ENCODE measurements at regions not wholly inside any gene's neighbourhood (a gene's known extent, or its start where the extent isn't known, plus 50 kb on each side); places are given as distances from the start of the nearest gene placed in this dataset.

DNA sequence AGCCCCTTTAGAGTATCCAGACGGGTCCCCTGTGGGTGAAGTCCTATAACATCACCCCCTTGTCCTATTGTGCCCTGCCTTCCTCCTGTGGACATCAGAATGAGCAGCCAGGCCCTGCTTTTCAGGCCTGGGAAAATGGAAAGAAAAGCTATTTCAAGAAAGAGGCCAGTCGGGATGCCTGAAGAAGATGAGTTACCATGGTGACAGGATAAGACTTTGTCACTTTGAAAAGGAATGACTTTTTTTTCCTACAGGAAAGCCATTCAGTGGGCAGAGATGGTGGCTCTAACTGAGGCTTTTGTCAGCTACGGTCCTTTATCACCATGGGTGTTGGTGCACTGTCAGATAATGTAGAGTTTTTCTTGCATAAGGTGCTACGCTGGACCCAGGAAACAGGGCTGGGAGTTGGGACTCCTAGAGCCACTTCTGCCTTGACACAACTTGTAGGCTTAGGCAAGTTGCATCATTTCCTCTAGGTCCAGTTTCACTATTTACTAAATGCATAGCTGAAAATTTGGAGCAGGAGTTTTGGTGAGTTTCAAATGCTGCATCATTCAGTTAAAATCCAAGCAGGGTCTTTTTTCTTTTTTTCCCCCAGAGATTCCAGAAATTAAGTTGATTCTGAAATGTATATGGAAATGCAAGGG is 179.0 kb upstream of the ADRA1D start:
- no peak for DNase-seq

- no peak for DNase-seq
Measured at GRCh38 chr20:4418141-4418540, 169.1 kb upstream of the ADRA1D start.

GRCh38 chr20:4415281-4415680 is 166.2 kb upstream of the ADRA1D start:
- no peak for DNase-seq

DNA sequence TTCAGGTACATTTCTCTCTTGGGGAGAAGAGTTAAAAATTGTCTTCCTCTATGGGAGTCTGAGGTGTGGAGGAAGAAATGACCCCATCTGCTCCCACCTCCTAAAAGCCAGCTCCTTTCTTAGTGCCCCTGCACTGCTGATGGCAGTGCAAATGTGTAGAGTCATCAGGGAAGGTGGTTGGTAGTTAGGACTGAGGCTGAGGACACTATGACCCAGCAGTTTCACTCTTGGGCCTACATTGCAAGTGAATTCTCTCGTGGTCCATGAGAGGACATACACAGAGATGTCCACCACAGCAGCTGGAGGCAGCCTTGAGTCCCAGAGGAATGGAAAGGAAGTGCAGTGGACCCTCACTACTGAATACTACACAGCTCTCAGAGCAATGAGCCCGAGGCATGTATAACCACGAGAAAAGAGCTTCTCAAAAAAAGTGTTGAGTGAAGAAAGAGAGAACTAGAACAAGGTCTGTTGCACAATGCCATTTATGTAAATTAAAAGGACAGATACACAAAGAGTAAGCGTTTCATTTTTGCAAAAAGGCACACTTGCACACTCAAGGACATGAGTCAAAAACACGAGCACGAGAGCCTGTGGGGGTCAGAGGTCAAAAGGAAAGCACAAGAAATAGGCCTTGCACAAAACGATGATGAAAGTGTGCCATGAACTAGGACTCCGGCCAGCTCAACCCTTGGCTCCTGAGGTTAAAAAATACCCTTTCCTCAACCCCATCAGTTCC is 164.4 kb upstream of the ADRA1D start:
- DNase-seq = no peak

DNA sequence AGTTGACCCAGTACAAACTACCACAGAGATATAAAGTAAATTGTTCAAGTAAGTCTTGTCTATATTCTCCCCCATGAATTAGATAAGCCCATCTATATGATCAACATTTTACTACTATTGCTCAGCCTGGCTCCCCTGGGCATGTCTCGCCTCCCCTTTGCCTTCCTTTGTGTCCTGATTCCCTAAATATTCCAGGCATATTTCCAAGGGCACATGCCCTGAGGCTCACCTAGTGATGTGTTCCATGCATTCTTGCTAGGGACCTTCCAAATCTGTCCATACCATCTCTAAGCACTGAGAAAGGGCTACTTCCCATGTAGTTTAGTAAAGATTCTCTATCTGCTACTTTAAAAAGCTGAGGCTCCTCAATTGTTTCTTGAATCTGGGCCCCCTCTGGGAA is 163.1 kb upstream of the ADRA1D start:
- no peak for DNase-seq

GRCh38 chr20:4411744-4412143 is 162.7 kb upstream of the ADRA1D start:
- DNase-seq = no peak

- DNase-seq = no peak
Measured at GRCh38 chr20:4406627-4407026, 157.5 kb upstream of the ADRA1D start.

DNA sequence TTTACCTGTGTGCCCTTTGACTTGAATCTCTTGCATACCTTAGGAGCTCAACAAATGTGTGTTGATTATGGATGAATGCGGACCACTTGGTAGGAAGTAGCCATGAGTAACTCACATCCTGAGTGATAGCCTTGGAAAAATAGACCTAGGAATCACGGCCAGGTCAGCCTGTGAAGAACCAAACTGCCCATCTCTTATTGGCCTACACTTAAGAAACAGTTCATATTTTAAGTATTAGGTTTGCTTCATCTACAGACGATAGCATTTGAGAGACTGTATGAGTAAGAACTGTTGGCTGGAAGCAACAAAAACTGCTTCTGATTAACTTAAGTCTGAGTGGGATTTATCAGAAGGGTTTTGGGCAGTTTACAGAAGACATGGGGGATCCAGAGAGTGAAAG is 152.5 kb upstream of the ADRA1D start:
- no peak for DNase-seq

DNA sequence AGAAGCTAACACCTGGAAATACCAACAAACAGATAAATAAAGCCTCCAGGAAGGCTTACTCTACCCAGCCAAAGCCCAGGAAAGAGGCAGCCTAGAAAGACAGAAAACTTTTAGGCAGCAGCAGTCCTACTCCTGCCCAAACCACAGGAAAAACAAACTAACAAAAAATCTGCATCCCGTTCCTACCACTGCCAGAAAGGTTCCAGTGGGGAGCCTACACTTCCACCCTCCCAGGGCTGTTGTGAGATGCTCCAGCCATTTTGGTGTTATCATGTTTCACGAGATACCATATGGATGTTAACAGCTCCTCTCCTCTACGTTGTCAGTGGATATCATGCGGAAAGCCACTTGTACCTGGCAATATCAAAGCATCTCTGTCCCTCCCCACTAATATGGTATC is 135.9 kb upstream of the ADRA1D start:
- DNase-seq = no peak

- no peak for DNase-seq
Measured at GRCh38 chr20:4383961-4384360, 134.9 kb upstream of the ADRA1D start.

DNA sequence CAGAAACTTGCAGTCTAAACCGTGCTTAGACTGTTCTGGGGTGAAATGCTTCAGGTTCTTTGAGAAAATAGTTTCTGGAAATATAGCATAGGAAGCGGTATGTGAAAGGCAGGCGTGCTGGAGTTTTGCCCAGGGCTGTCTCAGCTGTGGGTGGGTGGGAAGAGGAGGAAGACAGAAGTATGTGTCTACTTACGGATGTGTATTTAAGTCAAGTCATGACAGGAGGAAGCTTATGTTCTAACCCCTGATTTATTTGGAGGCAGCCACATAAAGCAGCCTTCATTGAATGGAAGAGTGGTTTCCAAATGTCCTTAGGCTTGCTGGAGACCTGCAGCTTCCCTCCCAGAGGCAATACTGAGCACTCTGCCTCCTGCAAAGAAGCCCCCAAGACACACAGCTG is 126.8 kb upstream of the ADRA1D start:
- DNase-seq = no peak

GRCh38 chr20:4373454-4373853 is 124.4 kb upstream of the ADRA1D start:
- no peak for DNase-seq

DNA sequence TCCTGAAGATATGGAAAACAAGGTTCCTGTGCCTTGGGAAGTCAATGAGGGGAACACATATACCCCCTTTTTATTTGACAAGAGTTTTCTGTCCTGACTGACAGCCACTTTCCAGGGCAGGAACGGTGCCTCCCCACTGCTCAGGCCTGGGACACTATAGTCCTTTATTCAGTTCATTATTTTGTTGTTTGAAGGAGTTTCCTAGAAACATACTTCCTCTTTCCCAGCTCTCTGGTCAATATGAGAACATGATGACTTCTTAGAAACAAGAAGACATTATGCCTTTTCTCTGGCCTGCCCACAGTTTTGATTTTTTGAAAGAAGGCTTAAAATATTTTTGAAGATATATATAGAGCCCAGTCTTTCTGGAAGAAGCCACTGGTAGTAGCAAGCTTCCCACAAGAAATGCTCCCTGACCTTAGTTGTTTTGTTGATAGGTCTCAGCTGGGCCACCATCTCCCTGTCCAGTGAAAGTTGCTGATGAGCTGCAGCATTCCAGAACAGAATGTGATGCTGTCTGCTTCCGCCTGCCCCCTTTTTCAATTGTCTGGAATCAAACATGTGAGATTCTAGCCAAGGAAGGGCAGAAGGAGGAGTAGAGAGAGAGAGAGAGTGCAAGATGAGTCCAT is 122.7 kb upstream of the ADRA1D start:
- no peak for DNase-seq

DNA sequence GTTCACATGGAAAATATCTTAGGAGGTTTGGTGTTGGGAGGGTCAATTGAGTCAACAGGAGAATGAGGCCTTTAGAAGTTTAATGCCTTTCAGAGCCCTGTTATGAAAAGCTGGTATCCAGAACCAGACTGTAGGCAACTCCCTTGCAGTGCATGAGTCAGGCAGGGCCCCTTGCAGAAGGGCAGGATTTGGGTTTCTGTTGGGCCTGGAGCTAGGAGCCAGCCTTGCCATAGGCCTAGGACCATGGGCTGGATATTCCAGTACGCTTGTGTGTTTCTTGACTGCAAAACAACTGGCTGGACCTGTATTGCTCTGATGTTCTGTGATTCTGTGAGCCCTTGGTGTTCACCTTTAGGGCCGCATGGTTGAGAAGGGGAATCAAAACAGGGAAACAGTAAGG is 121.8 kb upstream of the ADRA1D start:
- DNase-seq = no peak

DNA sequence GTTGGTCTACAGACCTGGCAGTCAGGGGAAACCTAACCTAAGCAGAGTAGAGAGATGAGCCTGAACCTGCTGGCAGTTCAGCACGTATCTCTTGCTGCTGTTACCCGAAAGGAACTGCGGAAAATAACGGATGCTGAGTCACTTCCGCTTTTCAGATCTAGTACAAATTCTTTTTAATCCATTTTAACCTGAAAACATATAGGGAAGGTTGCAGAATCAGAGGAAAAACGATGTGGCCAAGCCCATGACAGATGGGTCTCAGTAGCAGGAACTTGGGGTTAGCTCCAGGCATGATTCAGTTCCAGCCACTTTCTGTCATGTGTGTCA is 120.7 kb upstream of the ADRA1D start:
- DNase-seq = peak in 1 of 6 experiments; percentile 10

DNA sequence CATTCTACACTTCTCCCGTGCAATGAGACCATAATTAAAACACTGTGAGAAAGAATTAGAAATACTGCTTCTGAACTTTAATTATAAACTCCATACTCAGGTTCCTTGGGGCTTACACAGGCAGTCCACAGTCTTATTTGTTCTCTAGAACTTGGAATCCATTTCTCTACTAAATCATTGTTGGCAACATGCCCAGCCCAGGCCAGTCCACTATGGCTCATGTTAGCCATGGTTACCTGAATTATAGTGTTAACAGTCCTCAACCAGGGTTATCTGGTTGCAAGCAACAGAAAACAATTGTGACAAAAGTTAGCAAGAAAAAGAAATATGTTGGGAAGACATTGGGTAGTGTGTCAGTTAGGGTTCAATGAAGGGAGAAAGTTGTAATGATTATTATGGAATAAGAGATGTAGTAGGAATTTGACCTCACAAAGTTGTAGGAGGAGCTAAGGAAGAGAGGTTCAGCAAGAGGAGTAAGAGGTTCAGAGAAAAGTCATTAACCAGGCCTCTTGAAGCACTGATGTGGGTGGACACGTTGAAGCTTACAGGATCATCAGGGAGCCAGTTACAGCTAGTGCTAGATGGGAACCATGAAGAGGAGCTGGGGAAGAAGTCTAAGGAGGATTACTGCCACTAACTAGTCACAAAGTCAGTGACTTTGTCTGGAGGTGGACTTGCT is 120.2 kb upstream of the ADRA1D start:
- DNase-seq = no peak

GRCh38 chr20:4366076-4366475 is 117.0 kb upstream of the ADRA1D start:
- DNase-seq = no peak

DNA sequence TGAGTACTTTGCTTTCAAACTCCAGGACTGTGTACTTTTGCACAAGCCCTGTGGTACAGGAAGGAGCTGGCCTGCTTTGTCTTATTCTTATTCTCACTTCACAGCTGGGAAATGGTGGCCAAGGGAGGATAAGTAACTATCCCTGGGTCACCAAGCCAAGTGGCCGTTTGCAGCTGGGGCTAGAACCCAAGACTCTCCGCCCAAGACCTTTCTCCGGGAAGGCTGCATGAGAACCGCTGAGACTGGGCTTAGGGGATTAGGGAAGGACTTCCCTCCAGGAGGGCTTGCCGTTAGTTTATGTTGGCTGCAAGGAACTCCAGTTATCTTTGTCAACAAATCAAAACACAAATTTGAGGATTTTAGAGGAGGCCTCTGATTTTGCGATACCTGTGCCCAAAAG is 109.5 kb upstream of the ADRA1D start:
- no peak for DNase-seq

- no peak for DNase-seq
Measured at GRCh38 chr20:4352348-4352747, 103.3 kb upstream of the ADRA1D start.

DNA sequence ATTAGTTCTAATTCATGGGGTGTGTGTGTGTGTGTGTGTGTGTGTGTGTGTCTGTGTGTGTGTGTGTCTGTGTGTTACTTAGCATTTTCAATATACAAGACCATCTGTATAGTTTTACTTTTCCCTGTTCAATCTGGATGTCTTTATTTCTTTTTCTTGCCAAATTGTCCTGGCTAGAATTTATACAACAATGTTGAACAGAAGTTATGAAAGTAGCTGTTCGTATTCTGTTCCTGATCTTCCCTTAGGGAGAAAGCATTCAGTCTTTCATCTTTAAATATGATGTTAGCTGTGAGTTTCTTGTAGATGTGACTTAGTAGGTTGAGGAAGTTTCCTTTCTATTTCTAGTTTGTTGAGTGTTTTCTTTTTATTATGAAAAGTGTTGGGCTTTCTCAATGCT is 101.0 kb upstream of the ADRA1D start:
- DNase-seq = no peak

DNA sequence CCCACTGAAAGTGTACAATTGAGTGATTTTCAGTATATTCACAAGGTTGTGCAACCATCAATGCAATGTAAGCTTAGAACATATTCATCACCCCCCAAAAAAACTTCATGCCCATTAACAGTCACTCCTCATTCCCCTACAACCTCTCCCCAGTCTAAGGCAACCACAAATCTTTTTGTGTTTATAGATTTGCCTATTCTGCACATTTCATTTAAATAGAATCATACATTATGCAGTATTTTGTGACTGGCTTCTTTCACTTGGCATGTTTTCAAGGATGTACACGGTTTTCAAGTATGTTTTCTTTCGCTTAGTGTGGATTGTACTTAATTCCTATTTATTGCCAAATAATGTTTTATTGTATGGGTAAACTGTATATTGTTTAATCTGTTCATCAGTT is 95.6 kb upstream of the ADRA1D start:
- no peak for DNase-seq

DNA sequence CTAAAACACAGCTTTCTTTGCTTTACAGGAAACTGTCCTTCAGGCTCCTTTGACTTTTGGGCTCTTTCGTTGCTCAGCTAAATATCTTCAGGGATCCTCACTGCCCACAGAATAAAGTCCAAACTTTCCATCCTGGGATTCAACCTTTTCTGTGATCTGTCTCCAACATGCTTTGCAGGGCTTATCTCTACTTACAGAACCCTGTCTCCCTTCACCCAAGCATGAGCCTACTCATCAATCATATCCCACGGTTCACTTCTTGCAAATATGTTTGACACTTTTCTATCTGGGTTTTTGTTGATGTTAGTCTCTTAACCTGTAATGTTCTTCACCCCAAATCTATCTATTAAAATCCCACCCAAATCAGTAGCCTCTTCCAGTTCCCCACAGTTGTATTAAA is 93.5 kb upstream of the ADRA1D start:
- DNase-seq = no peak

GRCh38 chr20:4341804-4342485 is 92.9 kb upstream of the ADRA1D start:
- no peak for DNase-seq

Measured in stimulated activated naive CD4-positive, alpha-beta T cell (primary cell).